Endothelial cell (in vitro differentiated cells): ENCODE measurements at regions not wholly inside any gene's neighbourhood (a gene's known extent, or its start where the extent isn't known, plus 50 kb on each side); places are given as distances from the start of the nearest gene placed in this dataset.
"Not testable (repeated sequence)": the region's sequence is repeated elsewhere in the genome, so short reads cannot be mapped to it uniquely, and the experiment has no call there.

ENCODE experiments used
- DNase-seq: peaks from one replicate; pipeline ENCODE4 v3.0.0; 2021; ENCODE audit warnings: low spot score
- H3K27ac Mint-ChIP-seq: one replicate; pipeline ENCODE4 v1.8.0; 2021; ENCODE audit warnings: mixed read lengths, inconsistent platforms; ENCODE audit not compliant: unreplicated experiment
- H3K27me3 Mint-ChIP-seq: one replicate; pipeline ENCODE4 v1.8.0; 2021; ENCODE audit warnings: mild to moderate bottlenecking, moderate library complexity, mixed read lengths, inconsistent platforms; ENCODE audit not compliant: unreplicated experiment
- H3K36me3 Mint-ChIP-seq: one replicate; pipeline ENCODE4 v1.8.0; 2021; ENCODE audit warnings: mild to moderate bottlenecking, low read depth, mixed read lengths, inconsistent platforms; ENCODE audit not compliant: unreplicated experiment
- H3K4me1 Mint-ChIP-seq: one replicate; pipeline ENCODE4 v1.8.0; 2021; ENCODE audit warnings: mild to moderate bottlenecking, mixed read lengths, inconsistent platforms; ENCODE audit not compliant: unreplicated experiment
- H3K4me3 Mint-ChIP-seq: one replicate; pipeline ENCODE4 v1.8.0; 2021; ENCODE audit warnings: mild to moderate bottlenecking, mixed read lengths, inconsistent platforms; ENCODE audit not compliant: unreplicated experiment
- H3K9me3 Mint-ChIP-seq: one replicate; pipeline ENCODE4 v1.8.0; 2021; ENCODE audit warnings: mixed read lengths, inconsistent platforms; ENCODE audit not compliant: unreplicated experiment
- CTCF ChIP-seq: fragments of 200-600 bp; sonication (generic); IDR thresholded peaks from one replicate; pipeline ENCODE4 v1.5.0; 2021; ENCODE audit warnings: antibody characterized with exemption; ENCODE audit not compliant: unreplicated experiment

DNA sequence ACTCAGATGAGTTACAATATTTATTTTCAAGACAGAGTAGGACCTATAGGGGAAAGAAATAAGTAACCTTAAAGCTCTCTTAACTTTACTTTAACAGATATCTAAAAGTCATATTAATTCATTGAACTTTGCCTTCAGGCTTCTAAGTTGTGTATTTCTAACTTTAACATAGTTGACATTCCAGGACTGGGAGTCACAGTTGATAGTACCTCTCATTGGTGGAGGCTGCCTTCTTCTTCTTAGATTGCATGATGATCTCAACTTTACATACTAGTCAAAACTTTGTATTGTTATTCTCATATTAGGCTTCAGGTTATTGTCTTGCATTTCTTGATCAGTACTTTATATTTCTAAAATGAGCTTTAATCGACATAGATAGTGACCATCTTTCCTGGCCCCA lies 350.1 kb upstream of the KIF2B start:
- no peak overlapping the region for H3K27ac Mint-ChIP-seq
- H3K4me1 Mint-ChIP-seq = no peaks in the 10 kb centered on the region
- DNase-seq = no peak

GRCh38 chr17:53471514-53471913 lies 351.2 kb upstream of the KIF2B start:
- no peak for DNase-seq
- no peak overlapping the region for H3K4me3 Mint-ChIP-seq
- H3K9me3 Mint-ChIP-seq = no peaks in the 10 kb centered on the region
- H3K4me1 Mint-ChIP-seq = no peaks in the 10 kb centered on the region
- TF ChIP-seq CTCF = no peak
- no peaks in the 10 kb centered on the region for H3K27me3 Mint-ChIP-seq
- H3K36me3 Mint-ChIP-seq = no peaks in the 10 kb centered on the region
- H3K27ac Mint-ChIP-seq = no peak overlapping the region

More for the DNA sequence above, 350.1 kb upstream of the KIF2B start:
- Mint-ChIP-seq H3K36me3 (no peaks in the 10 kb centered on the region), H3K4me3 (no peak overlapping the region), H3K27me3 (no peaks in the 10 kb centered on the region), H3K9me3 (no peaks in the 10 kb centered on the region)
- no peak for TF ChIP-seq CTCF

DNA sequence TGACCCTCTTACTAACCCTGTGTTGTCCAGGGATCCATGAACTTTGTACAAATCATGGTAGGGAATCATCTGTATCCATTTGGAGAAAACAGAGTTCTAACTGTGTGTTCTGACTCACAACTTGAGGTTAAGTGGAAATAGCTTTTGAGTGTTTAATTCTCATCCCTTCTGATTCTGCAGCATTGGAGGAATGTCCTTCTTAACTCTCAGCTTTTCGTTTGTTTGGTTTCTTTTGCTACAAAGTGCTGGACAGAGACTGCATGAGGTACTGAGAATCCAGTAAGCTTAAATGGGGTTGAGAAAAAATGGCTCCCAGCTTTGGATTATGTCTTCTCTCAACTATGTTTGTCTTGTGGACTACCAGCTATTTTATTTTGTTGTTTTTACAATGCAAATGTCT lies 352.1 kb upstream of the KIF2B start:
- TF ChIP-seq CTCF = no peak
- no peak for DNase-seq
- no peak overlapping the region for H3K27ac Mint-ChIP-seq
- no peak overlapping the region for H3K4me3 Mint-ChIP-seq
- H3K27me3 Mint-ChIP-seq = no peaks in the 10 kb centered on the region
- no peaks in the 10 kb centered on the region for H3K36me3 Mint-ChIP-seq
- no peaks in the 10 kb centered on the region for H3K9me3 Mint-ChIP-seq
- H3K4me1 Mint-ChIP-seq = no peaks in the 10 kb centered on the region

DNA sequence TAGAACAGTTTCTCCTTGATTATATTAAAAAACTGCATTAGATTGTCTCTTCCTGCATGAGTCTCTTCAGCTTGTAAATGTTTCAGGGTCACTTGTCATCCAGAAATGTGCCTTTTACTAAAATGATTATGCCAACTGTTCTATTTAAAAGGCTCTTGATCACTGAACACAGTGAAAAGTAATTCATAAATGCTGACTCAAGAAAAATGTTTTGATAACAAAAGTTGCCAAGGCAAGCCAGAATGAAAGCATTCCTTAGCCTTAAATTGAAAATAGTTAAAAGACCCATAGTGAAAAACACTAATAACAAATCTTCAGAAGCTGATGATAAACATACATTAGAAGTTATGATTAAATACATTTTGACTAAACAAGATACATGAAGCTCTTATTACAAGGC lies 356.0 kb upstream of the KIF2B start:
- Mint-ChIP-seq H3K4me1 (no peaks in the 10 kb centered on the region), H3K27me3 (no peaks in the 10 kb centered on the region), H3K36me3 (no peaks in the 10 kb centered on the region), H3K4me3 (no peak overlapping the region), H3K9me3 (no peaks in the 10 kb centered on the region), H3K27ac (no peak overlapping the region)
- TF ChIP-seq CTCF = no peak
- DNase-seq = no peak

DNA sequence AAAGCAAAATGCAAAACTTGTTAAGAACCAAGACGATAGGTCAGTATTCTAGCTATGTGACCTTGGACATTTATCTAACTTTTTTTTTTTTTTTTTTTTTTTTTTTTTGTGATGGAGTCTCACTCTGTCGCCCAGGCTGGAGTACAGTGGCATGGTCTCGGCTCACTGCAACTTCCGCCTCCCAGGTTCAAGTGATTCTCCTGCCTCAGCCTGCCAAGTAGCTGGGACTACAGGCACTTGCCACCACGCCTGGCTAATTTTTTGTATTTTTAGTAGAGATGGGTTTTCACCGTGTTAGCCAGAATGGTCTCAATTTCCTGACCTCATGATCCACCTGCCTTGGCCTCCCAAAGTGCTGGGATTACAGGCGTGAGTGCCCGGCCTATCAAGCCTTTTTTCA lies 358.3 kb upstream of the KIF2B start:
- H3K27me3 Mint-ChIP-seq, H3K36me3 Mint-ChIP-seq, H3K4me3 Mint-ChIP-seq, H3K9me3 Mint-ChIP-seq, DNase-seq, H3K4me1 Mint-ChIP-seq, H3K27ac Mint-ChIP-seq: not testable (repeated sequence)

DNA sequence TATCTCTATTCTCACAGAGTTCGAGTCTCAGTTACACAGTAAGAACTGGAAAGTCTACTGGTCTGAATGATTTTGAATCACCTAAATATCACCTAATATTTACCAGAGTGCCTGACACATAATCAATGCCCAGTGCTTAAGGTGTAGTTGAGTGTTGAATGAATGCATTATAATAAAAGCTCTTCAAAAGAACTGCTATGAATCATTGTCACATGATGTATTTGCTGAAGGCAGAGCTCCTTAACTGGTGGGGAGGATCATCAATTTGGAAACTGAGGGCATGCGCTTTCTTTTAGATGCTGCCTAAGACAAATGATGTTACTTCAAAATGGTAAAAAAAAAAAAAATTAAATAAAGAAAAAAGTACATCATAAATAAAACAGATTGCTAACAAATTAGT lies 359.4 kb upstream of the KIF2B start:
- H3K27me3 Mint-ChIP-seq = no peaks in the 10 kb centered on the region
- H3K4me1 Mint-ChIP-seq = no peaks in the 10 kb centered on the region
- no peak overlapping the region for H3K4me3 Mint-ChIP-seq
- H3K9me3 Mint-ChIP-seq = peaks cover 9% of the 10 kb centered on the region
- TF ChIP-seq CTCF = no peak
- H3K27ac Mint-ChIP-seq = no peak overlapping the region
- no peak for DNase-seq
- H3K36me3 Mint-ChIP-seq = no peaks in the 10 kb centered on the region
